K562 (cell line): ENCODE measurements at regions not wholly inside any gene's neighbourhood (a gene's known extent, or its start where the extent isn't known, plus 50 kb on each side); places are given as distances from the start of the nearest gene placed in this dataset.
"Not testable (repeated sequence)": the region's sequence is repeated elsewhere in the genome, so short reads cannot be mapped to it uniquely, and the experiment has no call there.

ENCODE experiments used
- ATAC-seq: fragments of 200-7000 bp; cut with Tn5 transposase; 3 replicates; pipeline ENCODE4 v1.9.1; 2020; ENCODE audit warnings: moderate library complexity
- BruUV-seq: library from RNA; stranded (reverse); fragments of 400-500 nt; replicated peaks from 2 replicates; lab custom pipeline; 2021; lab: Mats Ljungman, UMichigan
- CTCF ChIA-PET: fragments of 300-600 bp; formaldehyde crosslinking; extraction: SDS; loops from one replicate; lab custom pipeline; 2021; ENCODE audit warnings: low intra/inter-chr PET ratio; lab: Yijun Ruan, JAX
- POLR2A ChIA-PET: fragments of 300-600, 350-650 bp; sonication (Branson Sonifier 250); formaldehyde crosslinking; extraction: SDS; loops from one replicate; lab custom pipeline; 2021; ENCODE audit warnings: antibody characterized with exemption, inconsistent platforms; lab: Yijun Ruan, JAX
- DNase-seq, 4 experiments: peaks; one replicate each; pipeline versions ENCODE4 v3.0.0 to v3.0.0-alpha.2; 2011 to 2018; ENCODE audit warnings: low spot score in 3 of 4, mixed read lengths in 3 of 4; ENCODE audit errors: extremely low read depth in 1 of 4
- FAIRE-seq: peaks from 2 replicates; lab custom pipeline; 2011; peaks lifted over from hg19 to GRCh38; lab: Jason Lieb, UNC
- H2AFZ ChIP-seq: 2 replicates; pipeline ENCODE4 v1.6.0; 2011; ENCODE audit warnings: low read depth, low read length, control low read depth, inconsistent platforms
- H3K27ac ChIP-seq: fragments of 200-600 bp; 3 replicates; pipeline ENCODE4 v1.8.0; 2011; ENCODE audit warnings: low read depth, mild to moderate bottlenecking, control low read depth, inconsistent platforms, low read length, moderate library complexity, mixed read lengths; ENCODE audit errors: extremely low read depth
- H3K27me3 ChIP-seq, 2 experiments: fragments of 300-600 bp in 1 of 2; 2 replicates in 1 of 2; 3 replicates in 1 of 2; pipeline versions ENCODE4 v1.6.0 to v1.8.0; 2011; ENCODE audit warnings: inconsistent platforms in 2 of 2, low read length in 2 of 2, mild to moderate bottlenecking in 1 of 2, mixed read lengths in 1 of 2, moderate library complexity in 1 of 2; ENCODE audit not compliant: control insufficient read depth in 2 of 2, insufficient read depth in 2 of 2
- H3K36me3 ChIP-seq: fragments of 300-600 bp; 3 replicates; pipeline ENCODE4 v1.8.0; 2011; ENCODE audit warnings: mild to moderate bottlenecking, low read length, inconsistent platforms; ENCODE audit not compliant: control insufficient read depth, insufficient read depth
- H3K4me1 ChIP-seq, 2 experiments: fragments of 200-600 bp in 1 of 2; replicated peaks in 1 of 2; 2 replicates in 1 of 2; 3 replicates in 1 of 2; pipeline versions ENCODE4 v1.5.1 to v1.8.0; 2011; ENCODE audit warnings: inconsistent platforms in 2 of 2, low read length in 2 of 2, mild to moderate bottlenecking in 1 of 2, mixed read lengths in 1 of 2, moderate library complexity in 1 of 2; ENCODE audit not compliant: control insufficient read depth in 2 of 2, insufficient read depth in 2 of 2
- H3K4me2 ChIP-seq: 2 replicates; pipeline ENCODE4 v1.6.1; 2011; ENCODE audit warnings: low read length, control low read depth, inconsistent platforms, mixed read lengths; ENCODE audit not compliant: insufficient read depth
- H3K4me3 ChIP-seq: fragments of 200-600 bp; sonication (generic), shearing (Covaris generic); 2 replicates; pipeline ENCODE4 v1.5.1; 2016; ENCODE audit warnings: control low read depth, inconsistent platforms
- H3K79me2 ChIP-seq: fragments of 200-600 bp; 3 replicates; pipeline ENCODE4 v1.8.0; 2011; ENCODE audit warnings: low read length, inconsistent platforms; ENCODE audit not compliant: control insufficient read depth, insufficient read depth
- H3K9ac ChIP-seq, 2 experiments: 2 replicates each; pipeline versions ENCODE4 v1.6.0 to v1.6.1; 2011; ENCODE audit warnings: low read depth in 2 of 2, low read length in 2 of 2, control low read depth in 1 of 2, inconsistent platforms in 1 of 2, mild to moderate bottlenecking in 1 of 2, mixed read lengths in 1 of 2; ENCODE audit not compliant: insufficient read depth in 1 of 2
- H3K9me1 ChIP-seq: one replicate; pipeline ENCODE4 v1.6.0; 2011; ENCODE audit warnings: inconsistent platforms, mild to moderate bottlenecking, low read length, moderate library complexity; ENCODE audit not compliant: control insufficient read depth, insufficient read depth
- H3K9me3 ChIP-seq: replicated peaks from 2 replicates; pipeline ENCODE4 v1.5.1; 2011; ENCODE audit warnings: low read depth, low read length, inconsistent platforms; ENCODE audit not compliant: control insufficient read depth, insufficient read depth
- H4K20me1 ChIP-seq: replicated peaks from 2 replicates; pipeline ENCODE4 v1.6.1; 2011; ENCODE audit warnings: low read length, inconsistent platforms, mixed read lengths; ENCODE audit not compliant: control insufficient read depth, insufficient read depth
- CC2D1A ChIP-seq: fragments of 450-650 bp; IDR thresholded peaks from 2 replicates; pipeline ENCODE4 v1.6.1; 2017; ENCODE audit warnings: mild to moderate bottlenecking
- GABPB2 ChIP-seq: fragments of 250-450 bp; sonication (Bioruptor Pico); conservative IDR thresholded peaks from 2 replicates; pipeline ENCODE4 v1.5.1; 2021; ENCODE audit warnings: mild to moderate bottlenecking
- ZNF324 ChIP-seq: fragments of 250-450 bp; sonication (Bioruptor Pico); IDR thresholded peaks from 2 replicates; pipeline ENCODE4 v1.4.0; 2020; ENCODE audit warnings: mild to moderate bottlenecking
- ZNF431 ChIP-seq: sonication (generic); formaldehyde crosslinking; IDR thresholded peaks from 2 replicates; pipeline ENCODE4 v1.8.0; 2022; ENCODE audit warnings: mild to moderate bottlenecking, missing genetic modification reagents
- ZNF707 ChIP-seq: fragments of 250-450 bp; sonication (Bioruptor Pico); conservative IDR thresholded peaks from 2 replicates; pipeline ENCODE4 v1.8.0; 2022; ENCODE audit warnings: inconsistent platforms, mild to moderate bottlenecking, moderate library complexity
- WGBS: fragments of 100-300 bp; shearing (Covaris generic); methylation state at CpG from one replicate; pipeline ENCODE4 v1.1.6; 2016; ENCODE audit warnings: low coverage, mixed read lengths; ENCODE audit not compliant: insufficient coverage; ENCODE audit errors: missing lambda C conversion rate; 5-methylcytosine and 5-hydroxymethylcytosine counted together
- in situ Hi-C: fragments of 300-500 bp; cut with MboI; formaldehyde crosslinking; loops from 4 replicates; pipeline ENCODE4 v1.15.0; 2018; ENCODE audit warnings: inconsistent platforms, mixed read lengths
- intact Hi-C: fragments of 100-400 bp; cut with micrococcal nuclease; formaldehyde crosslinking; loops from 2 replicates; pipeline ENCODE4 v1.14.2; 2022

- H3K9me1 ChIP-seq, BruUV-seq, H3K27me3 ChIP-seq, CTCF ChIA-PET, H3K9ac ChIP-seq, H3K4me3 ChIP-seq, H2AFZ ChIP-seq, H3K9me3 ChIP-seq, H3K4me1 ChIP-seq, intact Hi-C loops, H3K36me3 ChIP-seq, H4K20me1 ChIP-seq, H3K27ac ChIP-seq, in situ Hi-C loops, DNase-seq, POLR2A ChIA-PET, H3K4me2 ChIP-seq, FAIRE-seq, ATAC-seq, H3K79me2 ChIP-seq: not testable (repeated sequence)
- WGBS, result 29% methylated on average over 5 of the region's 5 CpGs
- TF ChIP-seq CC2D1A (0 out of 2 replicates have a peak, but pooled peaks have one; percentile 15), ZNF431 (CRISPR knock-in tag) (peak; percentile 93), ZNF707 (CRISPR knock-in tag) (peak; percentile 80)
These were observed 251.4 kb upstream of the GK2 start for GRCh38 chr4:79659308-79659870.

GRCh38 chr4:79657379-79657778 lies 249.4 kb upstream of the GK2 start:
- TF ChIP-seq ZNF324, result peak; percentile 94
- no peak for TF ChIP-seq GABPB2
- TF ChIP-seq, all 486 proteins: peak for 1
- CTCF ChIA-PET, result no interaction called here
- Histone ChIP-seq H3K4me3 (no peak overlapping the region), H4K20me1 (no peaks in the 10 kb centered on the region), H3K9ac (no peak overlapping the region), H3K27ac (no peak overlapping the region), H2AFZ (no peak overlapping the region), H3K9me1 (no peaks in the 10 kb centered on the region), H3K4me2 (no peak overlapping the region), H3K9me3 (peaks cover 5% of the 10 kb centered on the region; the same call in 1 of the 2 replicates), H3K4me1 (no peaks in the 10 kb centered on the region), H3K27me3 (no peaks in the 10 kb centered on the region), H3K79me2 (no peaks in the 10 kb centered on the region), H3K36me3 (no peaks in the 10 kb centered on the region)
- DNase-seq, result no peak
- intact Hi-C loops (no loop called here), in situ Hi-C loops (no loop called here)
- no TSS peak for BruUV-seq
- ATAC-seq, result no peak
- FAIRE-seq, result no peak
- POLR2A ChIA-PET, result no interaction called here
